ENCODE measurements at regions not wholly inside any gene's neighbourhood (a gene's known extent, or its start where the extent isn't known, plus 50 kb on each side); places are given as distances from the start of the nearest gene placed in this dataset.

- no peak overlapping the region for H3K4me3 ChIP-seq
- no peak overlapping the region for H3K27ac ChIP-seq
Measured at GRCh38 chr15:93289941-93290617, 201.1 kb upstream of the RGMA start.

DNA sequence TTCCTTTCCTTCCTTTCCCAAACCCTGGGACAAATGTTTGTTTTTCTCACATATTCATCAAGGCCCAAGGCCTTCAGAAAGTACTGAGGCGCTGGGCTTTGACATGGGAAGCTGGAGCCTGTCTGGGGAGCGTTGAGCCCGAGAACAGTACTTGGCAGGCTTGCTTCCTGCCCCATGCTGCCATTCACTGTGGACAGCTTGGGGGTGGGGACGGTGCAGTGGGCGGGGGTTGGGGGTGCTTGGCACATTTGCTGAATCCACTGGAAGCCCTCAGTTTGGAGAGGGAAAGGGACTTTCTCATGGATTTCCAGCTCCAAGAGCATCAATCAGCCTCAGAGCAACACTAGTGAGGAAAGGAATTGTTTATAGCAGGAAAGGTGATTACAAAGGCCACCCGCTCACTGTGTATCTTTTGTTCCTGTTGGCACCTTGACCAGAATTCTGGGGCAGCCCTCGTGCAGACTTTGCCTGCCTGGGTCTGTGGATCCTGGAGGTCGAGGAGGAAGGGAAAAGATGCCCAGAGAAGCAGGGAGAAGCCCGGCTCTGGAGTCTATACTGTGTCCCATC is 199.8 kb upstream of the RGMA start:
- H3K27ac ChIP-seq: no peak overlapping the region
- no peak overlapping the region for H3K4me3 ChIP-seq

- Histone ChIP-seq H3K27ac (no peak overlapping the region), H3K4me3 (no peak overlapping the region)
Measured at GRCh38 chr15:93286446-93286845, 197.4 kb upstream of the RGMA start.

DNA sequence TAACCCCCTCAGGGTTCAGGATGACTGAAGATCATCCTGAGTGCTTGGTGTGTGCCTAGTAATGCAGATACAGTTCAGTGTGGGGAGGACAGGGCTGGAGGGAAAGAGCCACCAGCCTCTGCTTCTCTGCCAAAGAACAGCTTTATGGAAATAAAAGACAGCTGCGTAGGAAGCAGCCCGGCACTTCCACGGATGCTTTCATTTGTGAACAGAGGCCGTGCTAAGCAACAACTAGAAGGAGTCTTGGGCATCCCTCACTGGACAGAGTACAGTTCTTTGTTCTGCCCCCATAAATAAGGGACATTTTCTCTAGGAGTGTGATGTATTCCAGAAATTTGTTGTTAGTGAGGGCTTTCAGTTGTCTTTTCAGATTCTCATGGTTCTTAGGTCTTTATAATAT is 194.8 kb upstream of the RGMA start:
- H3K4me3 ChIP-seq: no peak overlapping the region

GRCh38 chr15:93282808-93283207 is 193.8 kb upstream of the RGMA start:
- no peak overlapping the region for H3K27ac ChIP-seq
- no peak overlapping the region for H3K4me3 ChIP-seq

More for the DNA sequence above, 194.8 kb upstream of the RGMA start:
- no peak overlapping the region for H3K27ac ChIP-seq

- Histone ChIP-seq H3K27ac (no peak overlapping the region), H3K4me3 (no peak overlapping the region)
Measured at GRCh38 chr15:93278783-93279182, 189.8 kb upstream of the RGMA start.

DNA sequence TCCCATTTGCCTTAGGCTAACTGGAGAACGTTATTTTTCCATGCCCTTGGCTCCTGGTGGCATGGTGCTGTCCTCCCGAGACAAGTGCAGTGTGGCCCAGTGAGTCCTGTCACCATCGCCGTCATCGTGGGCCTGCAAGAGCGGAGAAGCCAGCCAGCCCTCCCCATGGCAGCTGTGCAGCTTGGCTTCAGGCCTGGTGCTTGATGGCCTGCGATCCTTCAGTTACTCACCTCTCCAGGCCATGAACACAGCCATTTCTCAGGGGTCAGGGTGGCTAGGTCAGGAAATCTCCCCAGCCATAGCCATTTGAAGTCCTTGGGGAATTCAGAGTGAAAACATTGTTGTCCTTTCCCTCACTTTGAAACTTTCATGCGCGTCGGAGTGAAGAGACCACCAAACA is 189.0 kb upstream of the RGMA start:
- H3K27ac ChIP-seq: no peak overlapping the region
- no peak overlapping the region for H3K4me3 ChIP-seq

- no peak overlapping the region for H3K27ac ChIP-seq
- H3K4me3 ChIP-seq: no peak overlapping the region
Measured at GRCh38 chr15:93274257-93274656, 185.2 kb upstream of the RGMA start.

DNA sequence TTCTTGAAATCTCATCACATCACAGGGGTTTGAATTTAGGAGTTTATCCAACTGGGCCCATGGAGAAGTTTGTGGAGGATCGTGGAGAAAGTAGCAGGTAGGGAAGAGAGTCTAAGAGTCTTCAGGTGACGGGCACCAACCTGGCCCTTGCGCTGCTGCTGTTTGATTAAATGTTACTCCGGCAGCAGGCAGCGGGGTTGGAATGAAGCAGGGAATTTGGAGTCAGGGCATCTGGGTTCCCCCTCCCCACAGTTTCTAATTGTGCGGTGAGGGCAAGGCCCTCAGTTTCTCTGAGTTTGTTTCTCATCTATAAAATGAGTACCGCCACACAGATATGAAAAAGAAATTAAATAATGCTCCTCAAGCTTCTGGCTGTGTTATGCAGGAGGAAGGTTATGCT is 182.9 kb upstream of the RGMA start:
- no peak overlapping the region for H3K27ac ChIP-seq
- no peak overlapping the region for H3K4me3 ChIP-seq

GRCh38 chr15:93270937-93271467 is 182.0 kb upstream of the RGMA start:
- Histone ChIP-seq H3K4me3 (no peak overlapping the region), H3K27ac (no peak overlapping the region)

DNA sequence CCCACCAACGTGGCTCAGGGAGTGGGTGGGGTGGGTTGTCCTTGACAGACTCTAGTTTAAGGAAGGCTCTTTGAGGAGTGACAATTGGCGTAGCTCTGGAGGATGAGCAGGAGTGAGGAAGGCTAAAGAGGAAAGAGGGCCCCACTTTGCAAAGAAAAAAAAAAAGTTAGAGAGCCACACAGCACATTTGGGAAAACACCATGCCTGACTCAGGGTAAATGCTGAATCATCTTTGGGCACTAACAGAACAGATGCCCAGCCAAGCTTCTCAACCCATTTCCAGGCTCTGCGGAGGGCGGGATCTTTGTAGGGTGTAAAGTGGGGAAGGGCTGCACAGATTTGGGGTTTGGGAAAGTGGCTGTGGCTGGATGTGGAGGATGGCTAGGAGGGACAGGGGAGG is 179.1 kb upstream of the RGMA start:
- no peak overlapping the region for H3K4me3 ChIP-seq

DNA sequence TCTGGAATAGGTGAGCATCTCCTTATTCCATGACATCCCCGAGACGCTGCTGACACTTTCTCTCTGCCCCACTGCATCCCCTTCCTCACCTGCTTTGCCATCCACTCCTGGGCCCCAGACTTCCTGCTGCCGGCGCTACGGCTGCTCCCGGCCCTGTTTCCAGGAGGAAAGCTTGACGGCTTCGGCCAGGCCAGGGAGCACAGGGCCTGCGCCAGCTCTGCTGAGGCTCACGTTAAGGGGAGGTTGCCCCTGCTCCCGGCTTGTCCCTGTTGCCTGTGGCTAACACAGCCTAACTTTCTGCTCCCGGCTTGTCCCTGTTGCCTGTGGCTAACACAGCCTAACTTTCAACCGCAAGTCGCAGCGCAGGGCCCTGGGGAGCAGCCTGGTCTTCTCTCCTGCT is 177.3 kb upstream of the RGMA start:
- Histone ChIP-seq H3K27ac (no peak overlapping the region), H3K4me3 (no peak overlapping the region)

More for the DNA sequence above, 179.1 kb upstream of the RGMA start:
- no peak overlapping the region for H3K27ac ChIP-seq

GRCh38 chr15:93265111-93265556 is 176.1 kb upstream of the RGMA start:
- Histone ChIP-seq H3K27ac (no peak overlapping the region), H3K4me3 (no peak overlapping the region)

DNA sequence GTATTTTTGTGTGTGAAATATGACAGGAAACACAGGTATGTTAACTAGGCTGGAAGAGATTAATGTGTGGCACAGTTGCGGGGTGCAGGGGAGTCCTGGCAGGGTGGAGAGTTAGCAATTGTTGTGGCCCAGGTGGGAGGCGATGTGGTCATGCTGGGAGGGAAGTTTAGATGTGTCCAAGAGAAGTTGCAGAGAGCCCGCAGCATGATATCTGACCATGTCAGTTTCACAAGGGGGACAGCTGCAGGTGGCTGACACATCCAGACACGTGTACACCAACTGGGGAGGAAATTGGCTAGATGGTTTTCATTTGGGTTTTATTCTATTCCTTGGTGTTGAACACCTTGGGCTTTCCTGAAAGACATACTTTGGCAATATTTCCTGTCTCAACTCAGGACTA is 172.8 kb upstream of the RGMA start:
- H3K4me3 ChIP-seq: no peak overlapping the region
- H3K27ac ChIP-seq: no peak overlapping the region

GRCh38 chr15:93257920-93258319 is 168.9 kb upstream of the RGMA start:
- Histone ChIP-seq H3K27ac (no peak overlapping the region), H3K4me3 (no peak overlapping the region)

DNA sequence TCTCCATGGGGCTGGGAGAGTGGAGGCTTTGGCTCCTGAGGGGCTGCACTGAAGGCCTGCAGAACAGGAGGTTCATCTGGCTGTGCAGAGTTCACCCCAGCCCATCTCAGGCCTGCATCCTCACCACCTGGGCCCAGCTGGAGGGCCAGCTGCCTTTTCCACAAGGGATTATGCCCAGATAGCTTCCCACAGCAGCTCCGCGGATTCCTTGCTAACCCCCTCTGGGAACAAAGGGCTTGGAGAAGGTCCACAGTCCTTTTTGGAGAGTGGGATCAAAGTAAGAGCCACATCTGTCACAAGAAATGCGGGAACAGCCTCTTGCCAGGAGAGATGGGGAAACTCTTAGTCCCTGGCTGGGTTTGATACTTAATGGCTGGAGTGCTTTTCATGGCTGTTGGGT is 164.7 kb upstream of the RGMA start:
- Histone ChIP-seq H3K27ac (no peak overlapping the region), H3K4me3 (no peak overlapping the region)

DNA sequence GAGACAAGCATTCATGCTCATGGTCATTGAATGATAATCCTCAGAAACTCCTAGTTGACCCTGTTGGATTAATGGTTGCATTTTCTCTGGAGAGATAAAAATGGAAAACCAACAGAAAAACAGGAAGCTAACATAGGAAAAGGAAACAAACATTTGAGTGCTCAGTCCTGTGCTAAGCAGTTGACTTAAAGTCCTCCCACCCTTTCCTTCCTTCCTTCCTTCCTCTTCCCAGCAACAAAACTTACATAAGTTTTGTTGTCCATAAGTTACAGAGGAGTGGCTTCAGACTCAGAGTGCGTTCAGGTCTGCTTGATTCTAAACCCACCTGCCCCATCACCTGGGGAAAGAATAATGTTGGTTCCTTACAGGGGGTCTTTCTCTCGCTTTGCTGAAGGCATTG is 163.8 kb upstream of the RGMA start:
- Histone ChIP-seq H3K4me3 (no peak overlapping the region), H3K27ac (no peak overlapping the region)

DNA sequence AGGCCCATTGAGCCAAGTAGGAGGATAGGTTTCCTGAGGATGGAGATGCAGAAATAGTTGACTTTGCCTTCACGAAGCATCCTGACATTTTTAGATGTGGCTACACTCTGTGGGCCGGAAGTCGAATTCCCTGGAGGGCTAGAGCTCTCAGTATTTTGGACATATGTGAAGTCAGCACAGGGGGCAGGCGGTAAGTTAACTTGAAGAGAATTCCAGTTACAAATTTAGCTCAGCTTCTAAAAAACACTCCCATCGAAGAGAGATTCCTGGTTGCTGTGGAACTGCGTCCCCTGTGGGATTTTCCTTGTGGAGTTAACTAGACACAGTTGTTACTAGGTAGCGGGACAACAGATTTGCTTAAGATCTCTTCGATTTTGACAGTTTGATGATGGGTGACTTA is 161.9 kb upstream of the RGMA start:
- H3K27ac ChIP-seq: no peak overlapping the region

DNA sequence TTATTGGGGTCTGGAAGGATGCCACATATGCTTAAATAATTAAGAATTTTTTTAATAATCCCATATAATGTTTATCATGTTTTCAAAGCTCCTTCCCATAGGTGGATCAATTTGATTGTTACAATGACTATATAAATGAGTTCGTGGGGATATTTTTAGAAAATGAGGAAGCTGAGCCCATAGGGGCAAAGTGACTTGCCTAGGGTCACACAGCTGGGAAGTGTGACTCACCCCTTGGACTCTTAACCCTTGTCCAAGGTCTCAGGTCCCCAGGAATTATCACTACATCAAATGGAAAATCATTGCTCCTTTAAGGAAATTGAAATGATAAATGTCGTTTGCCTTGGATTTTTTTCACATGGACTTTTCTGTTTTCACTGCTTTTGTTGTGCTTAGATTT is 161.2 kb upstream of the RGMA start:
- Histone ChIP-seq H3K4me3 (no peak overlapping the region), H3K27ac (no peak overlapping the region)

More for the DNA sequence above, 161.9 kb upstream of the RGMA start:
- no peak overlapping the region for H3K4me3 ChIP-seq

- Histone ChIP-seq H3K4me3 (no peak overlapping the region), H3K27ac (no peak overlapping the region)
Measured at GRCh38 chr15:93249623-93250022, 160.6 kb upstream of the RGMA start.

DNA sequence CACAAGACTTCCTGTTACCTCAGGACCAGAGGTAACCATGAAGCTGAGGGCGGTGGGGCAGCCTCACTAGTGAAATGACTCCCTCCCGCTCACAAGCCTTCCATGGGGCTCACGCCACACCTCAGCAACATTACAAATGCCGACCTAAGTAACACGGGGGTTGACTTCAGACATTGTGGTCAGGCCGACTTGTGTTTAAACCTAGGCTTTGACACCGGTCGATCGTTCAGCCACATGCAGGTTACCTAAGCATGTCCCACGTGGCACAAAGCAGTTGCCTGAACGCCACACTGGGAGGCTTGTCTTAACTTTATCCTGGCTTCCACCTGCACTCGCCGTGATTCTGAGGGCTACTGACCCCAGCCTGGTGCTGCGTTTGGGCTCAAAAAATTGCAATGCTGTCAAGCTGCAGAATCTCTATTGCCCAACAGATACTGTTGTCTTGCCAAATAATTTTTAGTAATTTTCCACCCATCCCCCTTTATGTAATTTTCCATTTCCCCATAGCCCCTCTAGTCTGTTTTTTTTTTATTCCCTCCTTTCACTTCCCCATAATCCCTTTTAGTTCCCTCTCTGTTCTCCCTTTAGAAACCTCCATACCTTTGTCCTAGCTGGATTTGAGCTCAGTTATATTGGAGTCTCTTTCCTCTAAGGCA is 158.6 kb upstream of the RGMA start:
- Histone ChIP-seq H3K4me3 (no peak overlapping the region), H3K27ac (no peak overlapping the region)
